ENCODE measurements at regions not wholly inside any gene's neighbourhood (a gene's known extent, or its start where the extent isn't known, plus 50 kb on each side); places are given as distances from the start of the nearest gene placed in this dataset.

DNA sequence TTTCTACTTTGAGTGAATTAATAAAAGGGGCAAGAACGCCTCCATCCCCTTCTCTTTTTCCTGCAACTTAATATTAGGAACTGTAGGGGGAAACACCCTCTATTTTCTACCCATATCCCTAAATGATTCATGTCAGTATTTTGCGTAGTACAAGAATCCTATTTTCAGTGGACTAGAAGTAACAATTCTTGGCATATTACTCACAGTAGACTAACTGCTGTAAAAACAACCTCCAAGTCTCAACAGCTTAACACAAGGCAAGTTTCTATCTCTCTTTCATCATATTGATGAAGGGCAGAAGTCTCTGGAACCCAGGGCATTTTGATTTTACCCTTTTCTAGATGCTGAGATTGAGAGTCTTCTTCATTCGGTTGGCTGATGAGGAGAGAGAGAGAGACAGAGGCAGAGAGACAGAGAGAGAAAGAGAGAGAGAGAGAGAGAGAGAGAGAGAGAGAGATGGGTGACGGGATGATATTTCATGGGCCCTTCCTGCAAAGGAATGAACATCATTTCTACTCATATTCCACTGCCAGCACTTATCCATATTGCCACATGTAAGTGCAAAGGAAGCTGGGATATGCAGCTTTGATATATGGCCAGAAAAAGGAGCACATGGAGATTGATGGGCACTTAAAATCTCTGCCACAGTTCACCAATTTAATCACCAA is 481.6 kb downstream of the LPIN1 start:
- no peak overlapping the region for H3K27ac Mint-ChIP-seq
- no peaks in the 10 kb centered on the region for H3K27me3 Mint-ChIP-seq
- H3K4me3 Mint-ChIP-seq = no peak overlapping the region
- no peaks in the 10 kb centered on the region for H3K4me1 Mint-ChIP-seq (ENCODE audit: low read depth)
- peaks cover 6% of the 10 kb centered on the region for H3K36me3 Mint-ChIP-seq (ENCODE audit: low read depth)
- peaks cover 19% of the 10 kb centered on the region for H3K9me3 Mint-ChIP-seq
- DNase-seq = no peak

DNA sequence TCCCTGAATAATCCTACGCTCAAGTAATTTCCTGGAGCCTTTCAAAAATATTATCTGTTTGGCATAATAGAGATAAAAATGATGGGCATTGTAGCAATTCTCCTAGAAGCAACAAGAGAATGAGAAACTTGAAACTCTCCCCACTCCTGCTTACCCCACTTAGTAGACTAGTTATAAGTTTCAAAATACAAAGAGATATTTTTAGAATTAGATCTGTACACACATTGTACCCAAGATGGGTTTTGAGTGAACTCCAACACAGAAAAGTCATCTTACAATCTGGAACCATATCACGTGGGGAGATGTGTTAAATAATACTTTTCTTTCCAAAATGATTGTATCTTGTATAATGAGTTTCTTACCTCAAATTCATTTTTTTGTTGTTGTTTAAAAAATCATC is 484.9 kb downstream of the LPIN1 start:
- Mint-ChIP-seq H3K4me3 (no peak overlapping the region), H3K36me3 (ENCODE audit: low read depth) (no peaks in the 10 kb centered on the region), H3K4me1 (ENCODE audit: low read depth) (no peaks in the 10 kb centered on the region), H3K27me3 (no peaks in the 10 kb centered on the region), H3K27ac (no peak overlapping the region), H3K9me3 (no peaks in the 10 kb centered on the region)
- DNase-seq = no peak

DNA sequence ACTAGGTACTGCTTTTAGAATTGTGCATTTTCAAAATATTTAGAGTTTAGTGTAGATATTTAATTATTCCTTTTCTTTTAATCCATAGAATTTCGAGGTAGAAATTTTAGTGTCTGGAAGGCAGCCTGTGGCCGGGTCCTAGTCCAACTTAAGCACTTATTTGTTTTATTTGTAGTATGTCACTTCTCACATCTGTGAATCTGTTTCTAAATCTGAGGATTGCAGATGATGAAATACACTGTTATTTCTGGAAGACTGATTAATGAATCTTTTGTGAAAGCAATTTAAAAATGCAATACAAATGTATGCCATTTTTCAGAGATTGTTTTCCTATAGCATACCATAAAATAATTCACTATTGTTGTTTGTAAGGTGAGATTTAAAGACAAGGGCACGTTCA is 483.9 kb upstream of the TRIB2 start:
- H3K27me3 Mint-ChIP-seq = no peaks in the 10 kb centered on the region
- H3K9me3 Mint-ChIP-seq = no peaks in the 10 kb centered on the region
- no peak overlapping the region for H3K4me3 Mint-ChIP-seq
- H3K36me3 Mint-ChIP-seq (ENCODE audit: low read depth) = no peaks in the 10 kb centered on the region
- no peaks in the 10 kb centered on the region for H3K4me1 Mint-ChIP-seq (ENCODE audit: low read depth)
- no peak overlapping the region for H3K27ac Mint-ChIP-seq
- DNase-seq = no peak

DNA sequence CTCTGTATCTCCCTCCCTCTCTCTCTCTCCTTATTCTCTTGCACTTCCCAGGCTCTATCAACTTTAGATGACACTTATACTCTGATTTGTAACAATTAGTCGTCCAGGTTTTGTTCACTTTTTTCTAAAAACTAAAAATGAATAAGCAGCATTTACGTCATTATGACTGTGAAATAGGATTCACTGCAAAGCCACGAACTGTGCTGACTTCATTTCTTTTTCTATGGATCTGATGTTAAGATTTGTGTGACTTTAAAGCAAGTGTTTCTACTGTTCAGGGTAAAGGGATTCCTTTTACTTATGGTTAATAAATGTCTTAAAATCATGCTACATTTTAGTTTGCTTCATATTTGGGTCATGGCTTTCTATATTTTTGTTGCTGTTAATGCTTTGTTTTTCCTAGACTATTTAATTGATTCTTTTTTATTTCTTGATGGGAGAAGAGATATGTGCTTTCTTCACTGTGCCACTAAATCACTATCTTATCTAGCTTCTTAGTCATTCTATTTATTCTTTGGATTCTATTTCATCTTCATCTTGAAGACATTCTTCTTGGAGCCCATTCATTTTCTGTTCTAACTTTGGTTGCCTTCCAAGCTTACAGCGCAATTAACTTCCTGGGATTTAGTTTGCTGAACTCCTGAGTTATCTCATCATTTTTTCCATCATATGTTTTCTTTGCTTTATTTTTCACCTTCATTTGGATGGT is 480.4 kb upstream of the TRIB2 start:
- no peaks in the 10 kb centered on the region for H3K9me3 Mint-ChIP-seq
- H3K4me3 Mint-ChIP-seq = no peak overlapping the region
- DNase-seq = no peak
- no peaks in the 10 kb centered on the region for H3K4me1 Mint-ChIP-seq (ENCODE audit: low read depth)
- H3K27me3 Mint-ChIP-seq = no peaks in the 10 kb centered on the region
- no peaks in the 10 kb centered on the region for H3K36me3 Mint-ChIP-seq (ENCODE audit: low read depth)
- H3K27ac Mint-ChIP-seq = no peak overlapping the region

DNA sequence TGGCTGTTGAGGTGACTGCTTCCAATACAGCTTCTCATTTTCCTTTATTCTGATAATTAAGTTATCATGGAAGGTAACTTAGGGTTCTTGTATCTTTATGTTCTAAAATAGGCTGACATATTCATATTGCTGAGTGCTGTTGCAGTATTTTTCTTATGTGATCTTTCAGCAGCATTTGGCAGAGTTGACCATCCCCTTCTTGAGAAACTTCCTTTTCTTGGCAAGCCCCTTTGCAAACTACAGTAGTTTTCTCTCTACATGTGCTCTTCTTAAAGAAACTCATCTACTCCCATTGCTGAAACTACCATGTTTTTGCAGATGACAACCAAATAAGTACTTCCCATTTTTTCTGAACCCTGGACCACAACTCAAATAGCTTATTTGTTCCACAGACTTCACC is 476.5 kb upstream of the TRIB2 start:
- Mint-ChIP-seq H3K36me3 (ENCODE audit: low read depth) (no peaks in the 10 kb centered on the region), H3K27ac (no peak overlapping the region), H3K9me3 (no peaks in the 10 kb centered on the region), H3K27me3 (no peaks in the 10 kb centered on the region), H3K4me1 (ENCODE audit: low read depth) (no peaks in the 10 kb centered on the region), H3K4me3 (no peak overlapping the region)
- no peak for DNase-seq

DNA sequence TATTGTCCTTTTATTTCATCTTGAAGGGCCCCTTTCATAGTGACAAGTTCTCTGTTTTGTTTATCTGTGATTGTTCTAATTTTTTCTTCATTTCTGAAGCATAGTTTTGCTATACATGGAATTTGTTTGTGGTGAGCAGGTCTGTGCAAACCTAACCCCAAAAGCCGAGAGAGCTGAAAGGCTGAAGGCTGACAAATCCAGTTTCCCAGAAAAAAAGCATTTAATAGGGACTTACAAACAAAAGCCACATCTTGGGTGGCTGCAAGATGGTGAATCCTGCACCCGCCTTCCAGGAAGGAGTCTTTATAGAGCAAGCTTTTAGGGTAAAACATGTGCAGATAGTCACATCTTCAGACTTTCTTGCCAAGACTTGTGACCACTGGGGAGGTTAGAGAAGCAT is 473.4 kb upstream of the TRIB2 start:
- no peaks in the 10 kb centered on the region for H3K27me3 Mint-ChIP-seq
- H3K9me3 Mint-ChIP-seq = no peaks in the 10 kb centered on the region
- no peak for DNase-seq
- H3K36me3 Mint-ChIP-seq (ENCODE audit: low read depth) = no peaks in the 10 kb centered on the region
- H3K4me1 Mint-ChIP-seq (ENCODE audit: low read depth) = no peaks in the 10 kb centered on the region
- no peak overlapping the region for H3K27ac Mint-ChIP-seq
- no peak overlapping the region for H3K4me3 Mint-ChIP-seq

DNA sequence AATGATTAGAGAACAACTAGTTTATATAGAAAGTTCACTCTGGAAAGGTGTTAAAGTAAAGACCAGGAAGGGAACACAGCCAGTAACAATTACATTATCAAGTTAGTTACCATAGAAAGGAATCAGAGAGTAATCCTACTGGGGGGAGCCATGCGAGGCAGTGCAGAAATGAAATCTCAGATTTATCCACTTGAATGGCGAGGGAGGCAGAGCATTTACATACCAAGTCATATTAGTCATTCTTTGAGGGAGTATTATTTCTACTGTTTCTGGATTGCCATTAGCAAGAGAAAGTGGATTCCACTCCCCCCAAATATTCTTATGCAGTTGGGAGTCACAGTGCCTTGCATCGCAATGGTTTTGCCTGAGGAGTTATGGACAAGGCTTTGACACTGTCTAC is 472.7 kb upstream of the TRIB2 start:
- Mint-ChIP-seq H3K9me3 (no peaks in the 10 kb centered on the region), H3K4me3 (no peak overlapping the region), H3K27me3 (no peaks in the 10 kb centered on the region), H3K36me3 (ENCODE audit: low read depth) (no peaks in the 10 kb centered on the region), H3K27ac (no peak overlapping the region), H3K4me1 (ENCODE audit: low read depth) (no peaks in the 10 kb centered on the region)
- DNase-seq = no peak

DNA sequence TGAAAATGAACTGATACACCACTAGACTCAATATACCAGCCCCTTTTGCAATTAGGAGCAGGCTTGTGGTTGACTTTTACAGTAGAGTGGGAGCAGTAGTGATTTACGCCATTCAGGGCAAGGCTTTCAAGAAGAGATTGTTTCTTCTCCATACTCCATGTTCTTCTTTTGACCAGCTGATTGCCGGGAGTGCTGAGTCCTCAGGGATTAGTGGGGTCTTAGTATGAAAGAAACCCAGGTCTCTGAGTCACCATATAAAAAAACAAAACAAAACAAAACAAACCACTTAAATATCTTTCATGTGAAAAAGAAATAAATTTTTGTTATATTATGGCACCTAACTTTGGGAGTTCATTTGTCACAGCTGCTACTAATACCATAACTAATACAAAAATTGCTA is 465.6 kb upstream of the TRIB2 start:
- no peak overlapping the region for H3K4me3 Mint-ChIP-seq
- peaks cover 3% of the 10 kb centered on the region for H3K27me3 Mint-ChIP-seq
- no peak overlapping the region for H3K27ac Mint-ChIP-seq
- H3K4me1 Mint-ChIP-seq (ENCODE audit: low read depth) = no peaks in the 10 kb centered on the region
- H3K36me3 Mint-ChIP-seq (ENCODE audit: low read depth) = no peaks in the 10 kb centered on the region
- H3K9me3 Mint-ChIP-seq = no peaks in the 10 kb centered on the region
- DNase-seq = no peak

DNA sequence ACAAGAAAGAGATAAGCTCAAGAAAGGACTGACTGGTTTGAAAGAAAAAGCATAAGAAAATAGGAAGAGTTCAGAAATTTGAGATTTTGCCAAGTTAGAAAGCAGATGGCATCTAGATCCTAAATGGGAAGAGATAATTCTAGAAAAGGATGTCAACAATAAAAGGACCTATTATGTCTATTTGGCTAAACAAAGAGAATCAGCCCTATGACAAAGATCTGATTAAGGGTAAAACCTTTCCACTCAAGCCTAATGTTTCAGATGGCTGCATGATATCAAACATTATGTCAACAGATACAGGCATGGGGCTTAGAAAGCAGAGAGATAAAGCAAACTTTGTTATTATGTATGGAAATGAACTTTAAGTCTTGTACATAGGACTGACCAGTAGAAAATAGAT is 465.0 kb upstream of the TRIB2 start:
- no peaks in the 10 kb centered on the region for H3K36me3 Mint-ChIP-seq (ENCODE audit: low read depth)
- H3K27me3 Mint-ChIP-seq = peaks cover 3% of the 10 kb centered on the region
- H3K27ac Mint-ChIP-seq = no peak overlapping the region
- H3K4me3 Mint-ChIP-seq = no peak overlapping the region
- H3K4me1 Mint-ChIP-seq (ENCODE audit: low read depth) = no peaks in the 10 kb centered on the region
- no peak for DNase-seq
- H3K9me3 Mint-ChIP-seq = no peaks in the 10 kb centered on the region

DNA sequence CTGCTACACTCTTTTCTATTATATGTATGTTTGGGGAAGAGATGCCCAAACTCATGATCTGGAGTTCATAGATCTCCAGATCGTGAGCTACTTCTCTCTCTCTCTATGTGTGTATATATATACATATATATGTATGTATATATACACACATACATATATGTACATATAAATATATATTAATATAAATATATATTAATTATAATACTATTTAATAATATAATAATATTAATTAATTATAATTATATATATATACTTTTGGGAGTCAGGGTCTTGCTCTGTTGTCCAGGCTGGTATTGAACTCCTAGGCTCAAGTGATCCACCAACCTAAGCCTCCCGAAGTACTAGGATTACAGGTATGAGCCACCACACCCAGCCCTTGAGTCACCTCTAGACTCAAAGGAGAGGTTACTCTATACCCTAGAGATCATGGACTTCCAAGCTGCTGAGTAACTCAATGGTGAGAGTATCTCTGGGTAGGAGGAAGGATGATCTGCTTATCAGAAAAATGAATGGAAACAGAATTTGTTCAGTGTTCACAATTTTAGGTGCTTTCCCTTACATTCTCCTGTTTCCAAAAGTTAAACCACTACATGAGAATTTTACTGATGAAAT is 463.5 kb upstream of the TRIB2 start:
- Mint-ChIP-seq H3K27ac (no peak overlapping the region), H3K27me3 (peaks cover 3% of the 10 kb centered on the region), H3K4me1 (ENCODE audit: low read depth) (no peaks in the 10 kb centered on the region), H3K4me3 (no peak overlapping the region), H3K36me3 (ENCODE audit: low read depth) (no peaks in the 10 kb centered on the region), H3K9me3 (no peaks in the 10 kb centered on the region)
- no peak for DNase-seq

DNA sequence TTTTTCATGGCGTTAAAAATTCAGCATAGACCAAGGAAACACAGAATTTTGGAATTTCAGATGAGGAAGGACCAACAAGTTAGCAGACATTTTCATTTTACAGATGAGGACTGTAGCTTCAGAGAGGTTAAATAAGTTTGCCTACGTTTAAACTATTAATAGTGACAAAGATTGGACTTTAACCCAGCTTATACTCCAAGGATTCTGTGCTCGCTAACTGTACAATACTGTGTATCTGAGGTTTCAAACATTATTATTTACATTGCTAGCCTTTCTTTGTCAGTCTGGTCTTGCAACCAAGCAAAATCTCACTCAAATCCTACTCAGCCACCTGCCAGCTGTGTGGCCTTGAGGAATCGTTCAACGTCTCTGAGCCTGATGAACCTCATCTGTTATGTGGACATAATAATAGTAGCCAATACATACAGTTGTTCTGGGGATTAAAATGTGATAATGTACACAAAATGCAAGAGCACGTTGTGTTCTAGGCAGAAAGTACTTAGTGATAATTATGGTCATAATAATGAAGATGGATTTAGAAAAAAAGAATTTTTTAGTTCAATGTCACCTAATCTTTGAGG is 462.4 kb upstream of the TRIB2 start:
- Mint-ChIP-seq H3K27me3 (peaks cover 3% of the 10 kb centered on the region), H3K4me3 (no peak overlapping the region), H3K4me1 (ENCODE audit: low read depth) (no peaks in the 10 kb centered on the region), H3K36me3 (ENCODE audit: low read depth) (no peaks in the 10 kb centered on the region), H3K9me3 (no peaks in the 10 kb centered on the region), H3K27ac (no peak overlapping the region)
- no peak for DNase-seq

DNA sequence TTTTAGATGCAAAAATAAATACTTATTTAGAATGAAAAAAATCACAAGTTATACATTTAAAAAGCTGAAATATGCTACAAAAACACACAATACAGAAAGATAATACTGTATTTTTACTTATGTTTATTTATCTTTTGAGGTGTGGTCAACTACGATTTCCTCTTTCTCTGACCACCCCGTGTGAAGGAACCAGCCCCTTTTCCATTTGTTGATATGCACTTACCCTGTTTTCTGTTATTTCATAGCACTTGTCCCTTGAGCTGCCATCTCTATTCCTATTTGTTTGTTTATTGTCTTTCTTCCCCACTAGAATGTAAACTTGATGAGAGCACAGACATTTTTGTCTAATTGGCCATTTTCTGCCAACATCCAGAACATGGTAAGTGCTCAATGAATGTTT is 460.5 kb upstream of the TRIB2 start:
- H3K4me1 Mint-ChIP-seq (ENCODE audit: low read depth) = no peaks in the 10 kb centered on the region
- H3K36me3 Mint-ChIP-seq (ENCODE audit: low read depth) = no peaks in the 10 kb centered on the region
- no peak for DNase-seq
- no peak overlapping the region for H3K4me3 Mint-ChIP-seq
- H3K9me3 Mint-ChIP-seq = peaks cover 2% of the 10 kb centered on the region
- H3K27me3 Mint-ChIP-seq = peaks cover 3% of the 10 kb centered on the region
- no peak overlapping the region for H3K27ac Mint-ChIP-seq

DNA sequence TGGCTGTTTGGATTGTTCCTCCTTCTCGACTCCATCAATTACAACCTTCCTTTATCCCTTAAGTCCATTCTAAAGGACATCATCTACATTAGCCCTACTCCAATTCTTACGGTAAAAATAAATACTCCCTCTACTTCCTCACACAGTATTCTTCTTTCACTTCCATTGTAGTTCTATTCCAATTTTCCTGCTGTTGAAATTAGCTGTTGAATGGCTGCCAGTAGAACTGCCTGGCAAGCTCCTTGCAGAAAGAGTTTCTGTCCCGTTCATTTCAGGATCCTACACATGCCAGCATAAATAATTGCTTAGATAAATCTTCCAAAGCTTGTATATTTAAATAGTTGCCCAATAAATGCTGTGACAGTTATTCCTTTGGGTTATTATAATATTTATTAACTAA is 459.3 kb upstream of the TRIB2 start:
- DNase-seq = no peak
- Mint-ChIP-seq H3K27me3 (peaks cover 3% of the 10 kb centered on the region), H3K36me3 (ENCODE audit: low read depth) (no peaks in the 10 kb centered on the region), H3K4me1 (ENCODE audit: low read depth) (peaks cover 3% of the 10 kb centered on the region), H3K9me3 (peaks cover 2% of the 10 kb centered on the region), H3K27ac (no peak overlapping the region), H3K4me3 (no peak overlapping the region)

DNA sequence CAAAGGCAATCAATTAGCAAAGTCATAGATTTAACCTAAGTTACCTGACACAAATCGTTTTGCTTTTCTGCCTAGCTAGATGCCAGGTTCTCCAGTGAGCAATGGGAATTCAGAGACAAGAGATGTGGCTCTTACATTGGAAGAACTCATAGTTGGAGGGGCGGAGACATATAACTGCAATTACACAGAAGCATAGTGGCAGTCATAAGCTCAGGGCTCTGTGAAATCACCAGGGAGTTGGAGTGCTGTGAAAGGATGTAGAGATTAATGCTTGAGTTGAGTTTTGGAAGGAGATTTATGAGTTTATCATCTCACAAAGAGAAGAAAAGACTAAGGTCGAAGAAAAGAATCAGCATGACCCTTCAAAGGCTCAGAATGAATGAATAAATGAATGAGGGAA is 457.2 kb upstream of the TRIB2 start:
- no peak for DNase-seq
- Mint-ChIP-seq H3K9me3 (peaks cover 2% of the 10 kb centered on the region), H3K27me3 (peaks cover 3% of the 10 kb centered on the region), H3K4me3 (no peak overlapping the region), H3K36me3 (ENCODE audit: low read depth) (no peaks in the 10 kb centered on the region), H3K27ac (no peak overlapping the region), H3K4me1 (ENCODE audit: low read depth) (peaks cover 20% of the 10 kb centered on the region)

DNA sequence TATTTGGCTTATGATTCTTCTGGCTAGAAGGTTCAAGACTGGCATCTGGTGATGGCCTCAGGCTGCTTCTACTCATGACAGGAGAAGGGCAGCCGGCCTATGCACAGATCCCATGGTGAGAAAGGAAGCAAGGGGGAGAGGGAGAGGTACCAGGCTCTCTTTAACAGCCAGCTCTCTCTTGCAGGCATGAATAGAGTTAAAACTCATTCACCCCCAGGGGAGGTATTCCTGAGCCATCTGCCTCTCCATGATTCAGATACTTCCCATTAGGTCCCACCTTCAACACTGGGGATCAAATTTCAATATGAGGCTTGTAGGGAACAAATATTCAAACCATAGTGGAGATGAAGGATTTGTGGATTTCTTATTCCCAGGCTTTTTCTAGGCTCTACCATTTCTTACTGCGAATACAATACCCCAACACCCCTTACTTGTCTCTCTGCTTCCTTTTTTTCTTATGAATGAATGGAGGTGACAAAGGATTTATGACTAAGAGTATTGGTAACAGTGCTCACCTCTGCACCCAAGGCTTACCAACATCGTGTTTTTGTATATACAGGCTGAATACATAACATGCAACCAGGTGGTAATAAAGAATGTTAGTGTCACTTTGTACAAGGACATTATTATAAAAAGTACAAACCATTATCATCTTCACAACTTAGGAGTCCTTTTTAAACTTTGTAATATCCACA is 454.6 kb upstream of the TRIB2 start:
- Mint-ChIP-seq H3K9me3 (peaks cover 2% of the 10 kb centered on the region), H3K4me1 (ENCODE audit: low read depth) (peaks cover 25% of the 10 kb centered on the region), H3K4me3 (no peak overlapping the region), H3K27ac (no peak overlapping the region), H3K36me3 (ENCODE audit: low read depth) (no peaks in the 10 kb centered on the region), H3K27me3 (no peaks in the 10 kb centered on the region)
- no peak for DNase-seq

Measured in activated T-cell treated with anti-CD3 and anti-CD28 coated beads, Interleukin-2, amount 50 U/mL, for 24 hours (primary cell).